ENCODE measurements at regions not wholly inside any gene's neighbourhood (a gene's known extent, or its start where the extent isn't known, plus 50 kb on each side); places are given as distances from the start of the nearest gene placed in this dataset.

- TF ChIP-seq CTCF (IDR thresholded peaks at IDR 0.05) = no peak
- no peak for TF ChIP-seq EZH2 (IDR thresholded peaks at IDR 0.05)
- no peak for TF ChIP-seq EZH2phosphoT487 (IDR thresholded peaks at IDR 0.05)
Measured at GRCh38 chr5:171657473-171657872, 128.1 kb upstream of the SMIM23 start.

Measured in neural progenitor cell (in vitro differentiated cells).